ENCODE measurements at regions not wholly inside any gene's neighbourhood (a gene's known extent, or its start where the extent isn't known, plus 50 kb on each side); places are given as distances from the start of the nearest gene placed in this dataset.
A peak's percentile ranks its signal among the peaks of the same experiment; 100 is the strongest.
"Not testable (repeated sequence)": the region's sequence is repeated elsewhere in the genome, so short reads cannot be mapped to it uniquely, and the experiment has no call there.

DNA sequence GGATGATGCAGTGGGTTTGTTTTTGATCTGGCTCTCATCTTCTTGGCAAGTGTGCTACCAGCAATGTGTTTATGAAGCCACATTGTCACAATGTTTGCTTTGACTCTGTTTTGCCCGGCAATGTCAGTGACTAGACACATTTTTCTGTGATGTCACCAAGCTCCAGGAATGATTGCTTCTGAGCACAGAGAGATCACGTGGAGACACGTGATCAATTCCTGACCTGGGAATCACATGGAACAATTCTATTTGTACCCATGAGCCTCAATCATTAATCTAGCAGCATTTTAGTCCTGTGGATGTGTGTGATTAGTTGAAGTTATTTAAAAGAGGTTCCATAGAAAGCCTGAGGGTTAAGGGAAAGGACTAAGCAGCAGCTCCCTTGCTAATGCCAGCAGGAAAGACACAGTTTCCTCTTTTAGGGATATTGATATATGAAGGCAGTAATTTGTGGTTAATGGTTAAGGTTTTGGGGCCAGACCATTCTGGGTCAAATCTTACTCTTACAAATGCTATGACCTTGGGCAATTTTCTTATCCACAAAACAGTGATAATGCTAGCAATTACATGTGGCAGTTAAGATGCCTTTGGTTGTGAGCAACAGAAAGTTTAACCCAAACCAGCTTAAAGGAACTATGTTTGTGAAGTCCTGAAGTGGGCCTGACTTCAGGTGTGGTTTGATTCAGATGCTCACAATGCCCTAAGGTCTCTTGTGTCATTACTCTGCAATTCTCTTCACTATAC lies 59.0 kb downstream of the FASLG start:
- DNase-seq: no peak

DNA sequence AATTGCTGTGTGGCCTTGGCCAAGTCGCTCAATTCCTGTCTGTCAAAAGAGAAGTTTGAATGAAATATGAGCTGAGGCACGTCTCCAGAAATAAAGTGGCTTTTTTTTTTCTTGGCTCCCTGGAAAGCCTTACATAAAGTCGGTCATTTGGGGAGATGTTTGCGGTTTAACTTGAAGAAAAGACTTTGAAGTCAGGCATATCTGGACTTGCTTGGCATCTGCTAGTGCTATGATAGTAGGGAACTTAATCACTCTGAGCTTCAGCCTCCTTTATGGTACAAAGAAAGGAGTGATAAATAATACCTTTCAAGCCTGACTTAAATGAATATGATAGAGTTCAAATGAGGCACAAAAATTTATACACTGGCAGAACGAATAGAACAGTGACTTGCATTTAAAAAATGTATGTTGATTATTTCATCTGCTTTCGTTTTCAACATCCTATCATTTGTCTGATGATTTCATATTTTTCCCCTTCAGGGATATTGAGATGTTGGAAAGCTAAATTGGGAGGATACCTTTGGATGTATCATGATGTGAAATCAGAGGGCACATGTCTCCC lies 60.2 kb downstream of the FASLG start:
- DNase-seq: no peak

DNA sequence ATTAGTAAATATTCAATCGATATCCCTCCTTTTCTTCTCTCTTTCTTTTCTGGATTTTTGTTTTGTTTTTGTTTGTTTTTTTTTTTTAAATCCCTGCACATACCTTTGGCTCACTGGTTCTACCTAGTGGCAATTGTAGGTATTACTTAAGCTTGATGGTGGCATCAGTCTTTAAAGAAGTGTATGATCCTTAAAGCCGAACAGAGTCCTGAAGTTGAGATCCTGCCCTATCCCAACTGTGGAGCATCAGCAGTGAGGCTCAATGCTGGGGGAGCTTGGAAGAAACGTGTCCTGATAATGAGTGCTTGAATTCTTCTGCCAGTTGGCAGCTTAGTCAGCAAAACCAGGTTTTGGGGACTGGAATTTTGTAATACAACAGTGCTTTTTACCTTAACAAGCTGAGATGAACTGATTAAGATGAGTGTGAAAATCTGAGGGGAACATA lies 60.8 kb downstream of the FASLG start:
- DNase-seq: no peak

DNA sequence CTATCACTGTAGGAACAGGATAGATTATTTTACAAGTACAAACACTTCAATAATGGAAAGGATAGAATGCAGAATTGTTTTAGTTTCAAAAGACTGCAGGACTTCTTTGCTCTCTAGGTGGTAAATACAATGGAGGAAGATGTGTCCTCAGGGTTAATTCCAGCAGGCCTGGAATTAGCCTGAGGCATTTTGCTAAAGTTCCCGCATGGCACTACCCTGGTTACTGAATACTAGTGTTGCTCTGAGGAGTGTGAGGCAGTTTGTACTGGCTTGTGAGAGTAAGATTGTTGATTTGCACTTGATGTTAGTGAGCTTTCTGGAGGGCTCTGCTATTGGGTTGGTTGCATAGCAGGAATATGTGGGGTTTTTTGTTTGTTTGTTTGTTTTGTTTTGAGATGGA lies 61.4 kb downstream of the FASLG start:
- no peak for DNase-seq

DNA sequence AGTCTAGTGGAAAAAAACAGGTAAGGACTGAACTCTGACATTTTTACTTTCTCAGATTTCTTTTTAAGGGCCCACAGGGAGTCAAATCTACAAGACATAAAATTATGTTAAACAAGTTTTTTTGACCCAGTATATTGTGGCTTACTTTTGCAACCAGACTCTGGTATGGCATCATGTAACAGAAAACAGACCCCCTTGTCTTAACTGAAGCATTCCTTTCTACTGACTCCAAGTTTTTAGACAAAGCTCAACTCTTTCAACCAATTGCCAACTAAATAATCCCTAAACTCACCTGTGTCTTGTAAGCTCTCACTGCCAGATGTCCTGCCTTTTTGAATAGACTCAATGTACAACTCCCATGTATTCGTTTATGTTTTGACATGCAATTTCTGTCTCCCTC lies 64.3 kb downstream of the FASLG start:
- DNase-seq: no peak

DNA sequence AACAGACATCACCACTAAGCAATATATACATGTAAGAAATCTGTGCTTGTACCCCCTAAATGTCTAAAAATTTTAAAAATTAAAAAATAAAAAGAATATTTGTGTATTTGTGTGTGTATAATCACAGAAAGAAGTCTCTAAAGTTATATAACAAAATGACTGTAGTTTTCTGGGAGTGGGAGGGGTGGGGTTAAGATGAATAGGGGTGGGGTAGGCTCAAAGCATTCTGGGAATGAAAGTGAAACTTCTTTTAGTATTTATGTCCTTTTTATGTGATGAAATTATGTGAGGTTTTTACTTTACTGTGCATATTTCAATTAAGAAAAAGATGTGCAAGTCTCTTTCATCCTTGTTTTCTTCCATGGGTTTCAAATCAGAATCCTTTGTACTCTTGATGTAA lies 65.3 kb downstream of the FASLG start:
- DNase-seq: no peak

DNA sequence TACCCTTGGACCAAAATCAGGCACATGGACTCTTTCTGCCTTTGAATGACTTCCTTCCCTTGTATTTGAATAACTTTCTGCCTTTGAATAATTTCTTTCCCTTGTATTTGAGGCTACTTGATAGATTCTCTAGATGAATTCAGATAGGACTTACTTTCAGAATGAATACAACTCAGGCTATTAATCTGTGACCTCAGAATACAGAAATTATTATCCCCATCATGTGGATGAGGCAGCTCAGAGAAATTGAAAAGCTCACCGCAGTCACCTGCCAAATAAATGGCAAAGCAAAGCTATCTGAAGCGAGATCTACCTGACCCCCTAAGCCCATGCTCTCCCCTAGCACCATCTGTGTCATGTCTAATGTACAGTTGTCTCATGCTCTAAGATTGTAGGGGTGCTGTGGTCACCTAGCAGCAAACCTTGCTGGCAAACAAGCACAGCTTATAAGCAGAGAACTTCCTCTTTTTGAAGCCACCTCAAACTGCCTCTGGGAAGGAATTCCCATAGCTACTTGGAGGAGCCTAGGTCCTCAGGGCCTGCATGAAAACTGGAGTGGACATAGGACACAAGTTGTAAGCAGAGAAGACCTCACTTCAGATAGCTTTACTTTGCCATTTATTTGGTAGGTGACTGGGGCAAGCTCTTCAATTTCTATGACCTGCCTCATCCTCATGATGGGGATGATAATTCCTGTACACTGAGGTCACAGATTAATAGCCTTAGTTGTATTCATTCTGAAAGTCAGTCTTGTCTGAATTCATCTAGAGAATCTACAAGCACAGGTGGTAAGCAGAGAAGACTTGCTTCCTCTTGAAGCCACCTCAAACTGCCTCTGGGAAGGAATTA lies 66.1 kb downstream of the FASLG start:
- no peak for DNase-seq

DNA sequence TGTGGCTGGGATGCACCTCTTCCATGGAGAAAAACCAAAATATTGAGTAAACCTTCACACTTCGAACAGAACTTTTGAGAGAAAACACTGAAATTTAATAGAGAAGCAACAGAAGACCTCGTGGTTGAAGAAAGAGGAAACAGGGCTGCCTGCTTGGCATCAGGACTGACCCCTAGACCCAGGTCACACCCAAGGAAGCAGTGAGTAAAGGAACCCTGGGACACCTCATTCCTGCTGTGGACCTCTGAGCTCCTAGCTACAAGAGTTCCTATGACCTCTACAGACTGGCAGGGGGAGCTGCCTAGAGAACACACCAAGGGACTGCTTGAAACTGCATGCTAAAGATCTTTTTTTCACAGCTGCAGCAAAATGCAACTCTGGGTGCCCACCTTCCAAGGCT lies 67.8 kb downstream of the FASLG start:
- no peak for DNase-seq

DNA sequence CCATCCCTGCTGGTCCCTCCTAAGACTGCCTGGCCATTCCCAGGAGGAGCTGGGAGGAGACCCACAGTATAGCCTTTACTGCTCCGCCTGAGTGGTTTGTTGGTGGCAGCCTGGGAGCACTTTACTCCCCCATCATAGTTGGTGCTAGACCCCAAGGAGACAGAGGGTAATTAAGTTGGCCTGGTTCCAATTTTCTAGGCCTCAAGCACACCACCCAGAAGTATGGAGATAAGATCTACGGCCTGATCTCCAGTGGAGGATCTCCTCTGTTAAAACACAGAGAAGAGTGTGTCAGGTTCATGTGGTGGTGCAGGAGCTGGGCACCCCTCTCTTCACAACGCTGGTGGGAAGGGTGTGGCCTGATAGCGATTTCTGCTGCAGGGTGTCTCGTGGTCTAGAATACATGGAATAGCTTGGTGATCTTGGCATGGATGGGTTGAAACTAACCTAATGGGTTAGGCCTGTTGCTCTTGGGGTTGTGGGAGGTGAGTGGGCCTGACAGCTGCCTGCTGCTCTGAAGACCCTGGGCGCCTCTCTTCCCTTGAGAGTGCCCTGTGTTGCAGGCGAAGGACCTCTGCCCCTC lies 68.5 kb downstream of the FASLG start:
- DNase-seq: no peak

DNA sequence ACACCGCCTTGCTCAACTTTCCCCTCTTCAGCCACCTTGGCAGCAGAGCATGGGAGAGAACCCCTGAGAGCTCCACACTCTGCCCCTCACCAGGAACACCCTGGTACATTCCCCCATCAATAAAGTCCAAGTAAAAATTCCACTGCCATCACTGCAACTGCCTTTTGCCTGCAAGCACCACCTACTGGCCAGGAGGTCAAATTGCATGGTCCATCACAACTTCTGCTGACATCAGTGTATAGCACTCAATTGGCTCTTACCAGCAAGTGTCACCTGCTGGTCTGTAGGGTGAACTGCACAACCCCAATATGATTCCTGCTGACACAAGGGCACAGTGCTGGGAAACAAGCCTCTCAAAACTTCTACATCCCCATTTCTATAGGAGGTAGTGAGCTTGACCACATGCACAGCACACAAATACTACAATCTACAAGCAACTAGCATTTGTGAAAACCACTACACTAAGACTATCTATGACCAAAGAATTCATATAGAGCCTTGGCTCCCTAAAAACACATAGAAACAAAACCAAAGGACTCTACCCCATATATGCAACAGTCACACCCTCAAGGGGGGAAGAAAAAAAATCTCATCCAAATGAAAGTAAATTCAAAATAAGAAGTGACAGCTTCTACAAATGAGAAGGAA lies 69.2 kb downstream of the FASLG start:
- peak; percentile 36 to 46 for DNase-seq

DNA sequence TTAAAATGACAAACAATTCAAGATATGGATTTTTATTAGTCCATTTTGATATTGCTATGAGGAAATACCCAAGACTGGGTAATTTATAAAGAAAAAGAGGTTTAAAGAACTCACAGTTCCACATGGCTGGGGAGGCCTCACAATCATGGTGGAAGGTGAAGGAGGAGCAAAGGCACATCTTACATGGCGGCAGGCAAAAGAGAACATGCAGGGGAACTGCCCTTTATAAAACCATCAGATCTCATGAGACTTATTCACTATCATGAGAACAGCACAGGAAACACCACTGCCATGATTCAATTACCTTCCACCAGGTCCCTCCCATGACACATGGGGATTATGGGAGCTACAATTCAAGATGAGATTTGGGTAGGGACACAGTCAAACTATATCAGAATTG lies 69.8 kb downstream of the FASLG start:
- not testable (repeated sequence) for DNase-seq

DNA sequence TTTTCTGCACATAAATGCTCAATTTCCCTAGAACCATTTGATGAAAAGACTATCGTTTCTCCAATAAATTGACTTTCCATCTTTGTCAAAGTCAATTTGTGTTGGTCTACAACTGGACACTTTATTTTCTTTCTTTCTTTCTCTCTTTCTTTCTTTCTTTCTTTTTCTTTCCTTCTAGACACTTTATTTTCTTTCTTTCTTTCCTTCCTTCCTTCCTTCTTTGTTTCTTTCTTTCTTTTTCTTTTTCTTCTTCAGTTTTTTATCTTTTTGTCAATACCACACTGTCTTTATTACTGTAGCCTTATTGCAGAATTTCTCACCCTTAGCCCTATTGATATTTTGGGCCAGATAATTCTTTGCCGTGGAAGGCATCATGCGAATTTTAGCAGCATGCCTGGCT lies 73.5 kb downstream of the FASLG start:
- no peak for DNase-seq

DNA sequence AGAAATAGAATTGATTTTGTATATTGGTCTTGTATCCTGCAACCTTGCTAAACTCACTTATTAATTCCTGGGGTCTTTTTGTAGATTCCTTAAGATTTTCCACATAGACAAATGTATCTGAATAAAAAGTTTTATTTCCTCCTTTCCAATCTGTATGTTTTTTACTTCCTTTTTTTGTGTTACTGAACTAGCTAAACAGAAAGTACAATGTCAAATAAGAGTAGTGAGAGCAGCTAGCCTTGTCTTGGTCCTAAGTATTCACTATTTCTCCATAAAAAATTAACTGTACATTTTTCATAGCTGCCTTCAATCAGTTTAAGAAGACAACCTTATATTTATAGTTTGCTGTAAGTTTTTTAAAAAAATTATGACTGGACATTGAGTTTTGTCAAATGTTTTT lies 74.9 kb downstream of the FASLG start:
- no peak for DNase-seq

DNA sequence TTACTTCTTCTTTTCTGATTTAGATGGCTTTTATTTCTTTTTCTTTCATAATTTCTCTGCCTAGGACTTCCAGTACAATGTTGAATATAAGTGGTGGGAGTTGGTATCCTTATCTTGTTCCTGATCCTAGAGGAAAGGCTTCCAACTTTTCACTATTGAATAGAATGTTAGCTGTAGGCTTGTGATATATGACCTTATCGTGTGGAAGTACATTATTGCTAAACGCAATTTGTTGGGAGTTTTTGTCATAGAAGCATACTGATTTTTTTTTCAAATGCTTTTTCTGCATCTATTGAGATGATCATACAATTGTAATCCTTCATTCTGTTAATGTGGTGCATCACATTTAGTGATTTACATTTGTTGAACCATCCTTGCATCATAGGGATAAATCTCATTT lies 79.5 kb downstream of the FASLG start:
- DNase-seq: no peak

DNA sequence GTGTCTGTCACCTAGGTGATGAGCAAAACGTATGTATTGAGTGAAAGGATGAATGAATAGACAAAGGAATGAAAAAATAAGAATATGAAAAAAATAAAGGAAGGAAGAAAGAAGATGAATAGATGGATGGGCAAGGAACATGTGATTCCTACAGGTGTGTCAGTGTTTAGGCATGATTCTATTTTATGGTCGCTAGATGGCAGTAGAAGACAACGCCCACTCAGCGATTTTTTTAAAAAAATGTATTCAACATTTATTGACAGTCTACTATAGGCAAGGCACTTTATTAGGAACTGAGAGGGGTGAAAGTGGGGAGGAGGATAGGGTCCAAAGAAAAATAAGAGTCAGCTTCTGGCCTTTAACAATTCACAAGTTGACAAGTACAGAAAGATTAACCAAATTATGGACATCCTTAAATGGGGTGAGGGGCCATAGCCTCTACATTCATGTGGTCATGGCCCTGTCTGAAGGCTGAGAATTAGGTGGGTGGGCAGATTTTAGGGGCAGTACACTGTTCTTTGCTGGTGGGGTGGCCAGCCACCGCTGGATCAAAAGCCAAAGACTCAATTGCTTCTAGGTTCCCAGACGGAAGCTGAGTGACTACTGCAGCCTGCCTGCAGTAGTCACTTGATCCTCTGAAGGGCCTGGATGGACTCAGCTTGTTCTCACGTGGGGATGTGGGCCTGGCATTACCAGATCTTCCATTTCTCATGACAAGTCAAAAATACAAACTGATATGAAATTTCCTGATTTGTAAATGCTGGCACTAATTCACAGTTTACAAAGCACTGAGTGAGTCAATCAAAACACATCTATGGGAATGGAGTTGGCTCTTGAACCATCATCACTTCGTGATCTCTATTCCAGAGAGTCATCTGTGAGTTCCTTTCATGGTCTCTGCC lies 83.9 kb downstream of the FASLG start:
- no peak for DNase-seq

DNA sequence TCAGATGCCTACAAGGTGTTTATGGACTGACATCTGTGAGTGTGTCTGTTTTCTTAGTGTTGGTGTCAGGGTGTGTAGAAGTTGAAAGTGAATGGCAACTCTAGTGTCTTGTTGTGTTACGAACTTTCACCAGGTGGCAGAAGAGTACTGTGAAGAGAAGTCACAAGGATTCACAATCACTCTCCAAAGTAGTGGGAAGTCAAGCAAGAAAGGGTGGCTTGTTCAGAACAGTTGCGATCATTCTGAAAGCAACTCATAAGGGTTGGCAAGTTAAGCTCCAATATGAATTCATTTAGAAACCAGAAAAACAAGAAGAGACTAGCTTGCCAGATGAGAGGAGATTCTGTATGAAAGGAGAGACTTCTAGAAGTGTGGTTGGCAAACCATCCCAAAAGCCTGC lies 86.1 kb downstream of the FASLG start:
- peak in 1 of 2 donors; percentile 32 for DNase-seq

DNA sequence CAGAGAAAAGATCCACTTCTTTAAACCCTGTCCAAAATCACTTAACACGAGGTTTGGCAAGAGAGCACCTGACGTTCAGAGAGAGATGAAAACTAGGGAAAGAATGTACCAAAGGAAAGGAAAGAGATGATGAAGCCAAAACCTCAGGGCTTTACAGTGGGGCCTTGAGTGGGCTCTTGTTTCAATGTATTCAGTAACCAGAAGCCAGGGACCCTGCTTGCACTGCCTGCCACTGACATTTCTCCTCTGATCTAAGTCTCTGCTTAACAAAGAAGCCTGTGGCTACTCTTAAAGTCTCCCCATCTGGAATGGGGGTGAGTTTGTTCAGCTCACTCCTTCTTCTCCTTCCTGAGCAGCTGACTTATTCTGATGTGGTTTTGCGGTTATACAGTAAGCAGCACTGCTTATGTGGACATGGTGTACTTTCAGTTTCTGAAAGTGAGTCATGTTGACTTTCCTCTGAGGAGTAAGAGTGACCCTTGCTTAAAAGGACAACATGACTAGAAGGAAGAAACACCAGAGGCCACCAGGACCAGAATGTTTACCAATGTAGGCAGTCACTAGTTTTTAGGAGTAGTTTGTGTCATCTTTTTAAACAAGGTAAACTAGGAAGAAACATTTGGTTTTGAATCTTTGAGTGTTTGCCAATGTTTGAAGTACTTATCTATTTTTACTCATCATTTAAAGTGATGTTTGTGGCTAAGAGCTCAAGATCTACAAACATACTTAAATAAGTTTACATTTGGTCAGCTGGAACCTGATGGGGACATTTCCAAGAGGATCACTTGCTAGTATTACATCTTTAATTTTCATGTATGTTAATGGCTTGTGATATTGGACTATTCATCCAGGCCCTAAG lies 87.4 kb downstream of the FASLG start:
- no peak for DNase-seq

DNA sequence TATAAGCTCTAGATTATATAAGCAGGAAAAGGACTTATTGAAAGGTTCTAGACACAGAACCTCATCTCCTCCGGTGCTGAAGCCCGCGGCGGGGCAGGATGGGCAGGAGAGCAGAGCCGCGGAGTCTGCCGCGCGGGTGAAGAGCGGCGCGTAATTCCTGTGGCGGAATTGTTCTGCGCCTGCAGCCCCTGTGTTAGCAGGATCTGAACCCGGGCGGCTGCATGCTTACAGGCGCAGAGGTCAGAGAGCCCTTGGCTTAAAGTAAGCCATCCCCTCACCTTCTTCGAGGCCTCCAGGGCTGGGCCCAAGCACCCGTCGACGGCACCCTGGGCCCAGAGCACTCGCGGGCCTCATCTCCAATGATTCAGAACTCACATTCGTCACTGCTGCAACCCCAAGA lies 89.3 kb downstream of the FASLG start:
- DNase-seq: no peak

DNA sequence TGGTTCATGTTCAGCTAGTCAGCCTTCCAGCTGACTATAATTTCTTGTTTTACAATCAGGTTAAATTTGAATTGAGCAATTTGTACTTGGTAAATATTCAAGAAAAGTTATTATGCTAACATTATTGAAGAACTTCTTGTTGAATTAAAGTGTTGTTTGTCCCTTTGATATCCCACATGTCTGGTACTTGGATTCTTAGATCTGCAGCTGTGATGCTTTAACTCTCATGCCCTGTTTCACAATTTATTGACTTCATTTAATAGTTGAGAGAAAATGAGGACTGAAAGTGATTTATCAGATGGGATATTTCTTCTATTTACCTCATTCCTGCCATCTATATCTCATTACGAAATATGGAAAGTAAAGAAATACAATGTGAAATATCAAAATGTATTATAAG lies 92.8 kb downstream of the FASLG start:
- DNase-seq: no peak

DNA sequence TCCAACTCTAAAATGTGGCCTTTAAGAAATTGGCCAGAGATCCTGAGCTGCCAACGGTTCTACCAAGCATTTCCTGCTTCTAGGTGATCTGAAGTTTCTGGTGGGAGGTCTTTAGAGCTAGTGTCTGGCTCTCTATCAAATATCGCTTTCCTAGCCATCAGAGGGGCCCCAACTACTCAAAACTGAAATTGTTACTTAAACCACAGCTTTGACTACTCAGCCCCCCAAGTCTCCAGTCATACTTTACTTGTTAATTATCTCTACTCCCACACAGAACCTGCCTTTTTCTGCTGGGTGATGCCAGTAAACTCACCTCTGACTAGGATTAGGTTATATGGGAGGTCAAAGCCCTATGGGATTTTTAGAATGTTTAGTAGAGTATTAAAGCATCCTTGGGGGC lies 95.1 kb downstream of the FASLG start:
- no peak for DNase-seq

DNA sequence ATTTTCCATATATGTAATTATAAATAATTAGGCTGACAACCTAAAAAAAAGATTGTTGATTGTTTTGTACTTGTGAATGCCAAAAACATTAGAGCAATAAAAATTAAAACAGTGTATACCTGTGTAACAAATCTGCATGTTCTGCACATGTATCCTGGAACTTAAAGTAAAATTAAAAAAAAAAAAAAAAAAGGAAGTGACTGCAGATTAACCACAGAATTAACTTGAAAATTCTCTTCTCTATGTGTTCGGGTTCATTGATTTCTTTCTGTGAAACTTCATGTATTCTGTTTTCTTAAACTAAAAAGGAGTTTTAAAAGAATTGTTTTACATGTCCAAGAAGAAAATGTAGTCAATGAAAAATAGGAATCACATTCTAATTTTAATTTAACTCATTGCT lies 95.7 kb downstream of the FASLG start:
- no peak for DNase-seq

All from stimulated activated CD4-positive, alpha-beta T cell treated with anti-CD3 and anti-CD28 coated beads, Interleukin-2, amount 100 ng/mL, for 48 hours (primary cell).